GM12878 (cell line): ENCODE measurements at regions not wholly inside any gene's neighbourhood (a gene's known extent, or its start where the extent isn't known, plus 50 kb on each side); places are given as distances from the start of the nearest gene placed in this dataset.

Experiments
- ATAC-seq: fragments of 200-7000 bp; cut with Tn5 transposase; 3 replicates; pipeline ENCODE4 v1.9.1; 2020; ENCODE audit warnings: mild to moderate bottlenecking, moderate library complexity
- BruUV-seq: library from RNA; stranded (reverse); fragments of 400-500 nt; replicated peaks from 2 replicates; lab custom pipeline; 2021; lab: Mats Ljungman, UMichigan
- CTCF ChIA-PET: fragments of 300-600 bp; sonication (Branson Sonifier 250); formaldehyde crosslinking; extraction: SDS; loops from one replicate; lab custom pipeline; 2021; ENCODE audit warnings: inconsistent platforms; lab: Yijun Ruan, JAX
- POLR2A ChIA-PET: fragments of 350-600 bp; formaldehyde crosslinking; extraction: SDS; loops from one replicate; lab custom pipeline; 2021; ENCODE audit warnings: inconsistent platforms; lab: Charles Lee
- RAD21 ChIA-PET: fragments of 300-600 bp; sonication (Branson Sonifier 250); formaldehyde crosslinking; loops from one replicate; lab custom pipeline; 2023; ENCODE audit warnings: antibody characterized with exemption; ENCODE audit not compliant: unreplicated experiment; lab: Charles Lee
- SMC1A ChIA-PET: fragments of 300-600 bp; sonication (Branson Sonifier 250); formaldehyde crosslinking; loops from one replicate; lab custom pipeline; 2023; ENCODE audit not compliant: unreplicated experiment, uncharacterized antibody; lab: Charles Lee
- DNase-seq: peaks from one replicate; pipeline ENCODE4 v3.0.0-alpha.2; 2011; ENCODE audit warnings: low read depth, low spot score
- FAIRE-seq: peaks from 3 replicates; lab custom pipeline; 2011; peaks lifted over from hg19 to GRCh38; lab: Jason Lieb, UNC
- H2AFZ ChIP-seq: 2 replicates; pipeline ENCODE4 v1.6.0; 2011; ENCODE audit warnings: low read depth, low read length, control low read depth; ENCODE audit not compliant: control insufficient read depth
- H3K27ac ChIP-seq: 2 replicates; pipeline ENCODE4 v1.5.1; 2011; ENCODE audit warnings: control low read depth; ENCODE audit not compliant: control insufficient read depth, insufficient read depth
- H3K27me3 ChIP-seq, 2 experiments: replicated peaks in 1 of 2; 2 replicates each; pipeline versions ENCODE4 v1.6.0 to v1.6.1; 2011; ENCODE audit warnings: low read length in 1 of 2; ENCODE audit not compliant: control insufficient read depth in 2 of 2, insufficient read depth in 2 of 2
- H3K36me3 ChIP-seq, 2 experiments: 2 replicates each; pipeline ENCODE4 v1.5.1; 2011; ENCODE audit warnings: low read length in 1 of 2; ENCODE audit not compliant: control insufficient read depth in 2 of 2, insufficient read depth in 2 of 2
- H3K4me1 ChIP-seq: 2 replicates; pipeline ENCODE4 v1.6.1; 2011; ENCODE audit warnings: mild to moderate bottlenecking, low read length, moderate library complexity, mixed read lengths; ENCODE audit not compliant: control insufficient read depth, insufficient read depth
- H3K4me2 ChIP-seq: 2 replicates; pipeline ENCODE4 v1.6.0; 2011; ENCODE audit warnings: control low read depth; ENCODE audit not compliant: control insufficient read depth, insufficient read depth
- H3K4me3 ChIP-seq: fragments of 200-600 bp; sonication (generic); 2 replicates; pipeline ENCODE4 v1.5.1; 2016
- H3K79me2 ChIP-seq: 2 replicates; pipeline ENCODE4 v1.6.0; 2011; ENCODE audit warnings: low read length; ENCODE audit not compliant: control insufficient read depth, insufficient read depth
- H3K9ac ChIP-seq: 2 replicates; pipeline ENCODE4 v1.8.0; 2011; ENCODE audit warnings: low read length, control low read depth, mixed read lengths; ENCODE audit not compliant: control insufficient read depth, insufficient read depth
- H3K9me3 ChIP-seq: replicated peaks from 3 replicates; pipeline ENCODE4 v1.5.1; 2011; ENCODE audit warnings: mild to moderate bottlenecking, low read length; ENCODE audit not compliant: control insufficient read depth, insufficient read depth
- H4K20me1 ChIP-seq: 2 replicates; pipeline ENCODE4 v1.6.0; 2011; ENCODE audit not compliant: control insufficient read depth, insufficient read depth
- ASH2L ChIP-seq: fragments of 300-600, 200-600 bp; sonication (generic); IDR thresholded peaks from 2 replicates; pipeline ENCODE4 v1.6.1; 2017; ENCODE audit warnings: low read depth, mild to moderate bottlenecking, borderline replicate concordance
- BACH1 ChIP-seq: fragments of 450-650 bp; IDR thresholded peaks from 2 replicates; pipeline ENCODE4 v1.6.1; 2017; ENCODE audit warnings: mild to moderate bottlenecking, borderline replicate concordance
- FOXM1 ChIP-seq: IDR thresholded peaks from 2 replicates; pipeline ENCODE4 v1.6.1; 2012; ENCODE audit warnings: low read depth, mild to moderate bottlenecking, inconsistent platforms, low read length, moderate library complexity
- HDAC2 ChIP-seq: fragments of 200-600 bp; sonication (generic); IDR thresholded peaks from 2 replicates; pipeline ENCODE4 v1.6.1; 2017
- KDM1A ChIP-seq: fragments of 200-600 bp; sonication (generic); IDR thresholded peaks from 2 replicates; pipeline ENCODE4 v1.6.1; 2016; ENCODE audit warnings: borderline replicate concordance
- SIX5 ChIP-seq: IDR thresholded peaks from 2 replicates; pipeline ENCODE4 v1.6.1; 2011; ENCODE audit warnings: mild to moderate bottlenecking, low read depth, low read length, moderate library complexity; ENCODE audit not compliant: severe bottlenecking
- TCF7 ChIP-seq: IDR thresholded peaks from 2 replicates; pipeline ENCODE4 v1.6.1; 2014; ENCODE audit warnings: antibody characterized with exemption, borderline replicate concordance
- ZBTB33 ChIP-seq: fragments of 450-650 bp; IDR thresholded peaks from 2 replicates; pipeline ENCODE4 v1.6.1; 2017; ENCODE audit warnings: mild to moderate bottlenecking
- WGBS: methylation state at CpG from one replicate; pipeline ENCODE4 v1.1.6; 2016; ENCODE audit warnings: low lambda C conversion rate; ENCODE audit not compliant: insufficient replicate concordance, insufficient coverage; ENCODE audit errors: missing lambda C conversion rate; 5-methylcytosine and 5-hydroxymethylcytosine counted together
- in situ Hi-C: fragments of 300-500 bp; cut with MboI; formaldehyde crosslinking; loops from 9 replicates; pipeline ENCODE4 v1.14.3; 2018; ENCODE audit warnings: mixed read lengths
- intact Hi-C: fragments of 100-400 bp; cut with micrococcal nuclease; formaldehyde crosslinking; loops from one replicate; pipeline ENCODE4 v1.14.2; 2022; ENCODE audit not compliant: unreplicated experiment

DNA sequence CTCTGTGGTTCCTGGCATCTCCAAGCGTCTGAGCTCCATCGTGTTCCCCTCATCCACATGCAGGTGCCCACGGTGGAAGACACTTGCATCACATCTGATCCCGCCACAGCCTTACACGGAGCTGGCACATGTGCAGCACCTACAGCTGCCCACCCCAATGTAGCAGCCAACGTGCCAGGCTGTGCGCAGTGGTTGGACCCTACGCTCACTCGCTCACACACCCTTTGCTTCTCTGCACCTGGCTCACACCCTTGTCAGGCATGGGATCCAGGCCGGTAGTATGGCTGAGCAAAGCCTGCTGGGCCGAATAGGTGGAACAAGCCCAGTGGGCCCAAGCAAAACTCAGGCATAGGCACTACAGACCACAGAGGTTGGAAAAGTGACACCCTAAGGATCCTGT is 567.2 kb downstream of the FSCB start:
- Histone ChIP-seq H3K9ac (no peak overlapping the region), H3K27ac (no peak overlapping the region), H3K4me3 (no peak overlapping the region), H3K4me1 (no peaks in the 10 kb centered on the region), H3K36me3 (no peaks in the 10 kb centered on the region), H3K79me2 (no peaks in the 10 kb centered on the region), H2AFZ (no peak overlapping the region), H3K9me3 (no peaks in the 10 kb centered on the region), H3K4me2 (no peak overlapping the region)
- CTCF ChIA-PET, result no interaction called here
- no peak for DNase-seq
- intact Hi-C loops, result no loop called here
- POLR2A ChIA-PET, result interaction anchor here (0.6 kb wide), 1 partner anchor 1090 kb away, joined by 6 read pairs; no protein-coding TSS in a partner anchor
- WGBS, result 51% methylated on average over 11 of the region's 11 CpGs
- SMC1A ChIA-PET, result no interaction called here
- TF ChIP-seq BACH1 (no peak), TCF7 (no peak), FOXM1 (no peak), SIX5 (no peak), KDM1A (no peak), ASH2L (no peak), HDAC2 (no peak), ZBTB33 (no peak)
- TF ChIP-seq, all 136 proteins: peak for 0
- BruUV-seq, result no TSS peak
- Histone ChIP-seq H3K27me3 (no peaks in the 10 kb centered on the region), H4K20me1 (no peaks in the 10 kb centered on the region)
- RAD21 ChIA-PET, result no interaction called here
- no peak for FAIRE-seq
- in situ Hi-C loops, result no loop called here
- ATAC-seq, result no peak
